ENCODE measurements at regions not wholly inside any gene's neighbourhood (a gene's known extent, or its start where the extent isn't known, plus 50 kb on each side); places are given as distances from the start of the nearest gene placed in this dataset.

DNA sequence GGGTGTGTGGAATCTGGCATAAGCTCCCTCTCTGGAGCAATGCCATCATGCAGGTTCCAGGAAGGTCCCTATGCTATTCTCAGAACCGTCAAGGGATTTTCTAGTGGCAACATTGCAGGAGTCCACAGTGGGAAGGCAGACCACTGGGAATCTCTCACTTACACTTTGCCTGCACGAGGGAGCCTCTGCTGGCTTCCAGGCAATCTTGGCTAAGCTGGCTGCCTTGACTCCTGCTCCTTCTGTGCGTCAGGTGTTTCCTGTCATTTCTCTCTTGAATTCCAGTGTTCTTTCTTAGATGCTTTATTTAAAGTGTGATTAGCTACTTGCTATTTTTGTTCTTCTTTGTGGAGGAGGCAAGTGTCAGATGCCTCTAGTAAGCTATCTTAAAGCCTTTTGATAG, 414.0 kb upstream of the ATP2B1 start:
- POLR2A ChIA-PET: no interaction called here
- H3K4me1 Mint-ChIP-seq: no peaks in the 10 kb centered on the region
- ATAC-seq (ENCODE audit: low read depth): no peak
- peaks cover 19% of the 10 kb centered on the region for H3K9me3 Mint-ChIP-seq
- DNase-seq: no peak
- no peak overlapping the region for H3K4me3 Mint-ChIP-seq
- H3K36me3 Mint-ChIP-seq: peaks cover 4% of the 10 kb centered on the region
- no peak overlapping the region for H3K27ac Mint-ChIP-seq
- H3K27me3 Mint-ChIP-seq: peaks cover 7% of the 10 kb centered on the region

GRCh38 chr12:90120627-90121026, 412.0 kb upstream of the ATP2B1 start:
- Mint-ChIP-seq H3K27ac (no peak overlapping the region), H3K9me3 (peaks cover 21% of the 10 kb centered on the region), H3K36me3 (peaks cover 4% of the 10 kb centered on the region), H3K4me1 (no peaks in the 10 kb centered on the region), H3K4me3 (no peak overlapping the region), H3K27me3 (peaks cover 2% of the 10 kb centered on the region)
- POLR2A ChIA-PET: no interaction called here
- no peak for ATAC-seq (ENCODE audit: low read depth)
- DNase-seq: no peak

- ATAC-seq (ENCODE audit: low read depth): no peak
- POLR2A ChIA-PET: no interaction called here
- no peaks in the 10 kb centered on the region for H3K36me3 Mint-ChIP-seq
- H3K4me1 Mint-ChIP-seq: no peaks in the 10 kb centered on the region
- no peak for DNase-seq
- no peak overlapping the region for H3K27ac Mint-ChIP-seq
- no peak overlapping the region for H3K4me3 Mint-ChIP-seq
- no peaks in the 10 kb centered on the region for H3K27me3 Mint-ChIP-seq
- H3K9me3 Mint-ChIP-seq: peaks cover 2% of the 10 kb centered on the region
Observed at GRCh38 chr12:90112666-90113065, 404.0 kb upstream of the ATP2B1 start.

DNA sequence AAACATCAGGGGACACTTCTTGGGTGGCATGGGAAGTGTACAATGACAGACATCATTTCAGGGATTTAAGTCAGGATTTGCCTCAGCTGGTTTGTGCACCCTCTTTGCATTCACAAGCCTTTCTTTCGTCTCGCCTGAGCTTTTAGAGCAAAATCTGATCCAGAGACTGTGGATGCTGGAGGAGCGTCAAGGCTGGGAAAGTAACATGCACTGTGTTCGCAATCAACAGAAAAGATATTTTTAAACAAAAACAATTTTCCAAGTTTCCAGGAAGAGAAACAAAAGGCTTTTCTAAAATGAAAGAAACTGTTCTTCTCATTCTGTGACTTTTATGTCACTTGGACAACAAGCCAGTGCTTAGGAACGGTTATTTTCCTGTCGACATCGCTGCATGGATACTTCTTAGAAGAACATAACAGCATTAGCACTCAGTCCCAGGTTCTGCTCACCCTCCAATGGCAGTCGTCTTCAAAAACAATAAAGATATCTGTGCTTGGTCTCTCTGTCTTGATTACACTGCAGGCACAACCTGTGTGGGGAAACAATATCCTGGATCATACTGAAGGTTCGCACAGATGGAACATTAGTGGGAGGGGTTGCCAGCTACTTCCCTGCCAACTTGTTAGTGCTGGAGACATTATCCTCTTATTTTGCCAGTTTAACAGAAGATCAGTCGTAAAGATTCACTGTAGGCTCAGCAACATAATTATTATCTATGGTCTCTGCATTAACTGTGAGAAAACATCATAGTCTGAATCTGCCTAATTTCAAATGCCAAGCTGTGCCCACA, 403.3 kb upstream of the ATP2B1 start:
- Mint-ChIP-seq H3K27me3 (no peaks in the 10 kb centered on the region), H3K27ac (no peak overlapping the region), H3K4me1 (no peaks in the 10 kb centered on the region), H3K4me3 (no peak overlapping the region), H3K36me3 (no peaks in the 10 kb centered on the region), H3K9me3 (peaks cover 2% of the 10 kb centered on the region)
- POLR2A ChIA-PET: no interaction called here
- ATAC-seq (ENCODE audit: low read depth): no peak
- DNase-seq: no peak

DNA sequence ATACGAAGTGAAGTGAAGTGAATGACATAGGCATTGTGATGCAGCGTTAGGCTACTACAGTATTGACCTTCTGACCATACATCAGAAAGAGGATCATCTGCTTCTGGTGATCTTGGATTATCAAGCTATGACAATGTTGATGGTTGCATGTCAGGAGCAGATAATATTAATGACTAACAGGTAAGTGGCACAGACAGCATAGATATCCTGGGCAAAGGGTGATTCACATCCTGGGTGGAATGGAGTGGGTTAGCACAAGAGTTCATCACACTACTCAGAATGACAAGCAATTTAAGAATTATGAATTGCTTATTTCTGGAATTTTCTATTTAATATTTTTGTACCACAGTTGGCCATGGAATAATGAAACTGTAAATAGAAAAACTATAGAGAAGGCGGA, 397.9 kb upstream of the ATP2B1 start:
- ATAC-seq (ENCODE audit: low read depth): no peak
- peaks cover 11% of the 10 kb centered on the region for H3K27me3 Mint-ChIP-seq
- H3K4me3 Mint-ChIP-seq: no peak overlapping the region
- H3K4me1 Mint-ChIP-seq: peaks cover 4% of the 10 kb centered on the region
- no peaks in the 10 kb centered on the region for H3K9me3 Mint-ChIP-seq
- no peak overlapping the region for H3K27ac Mint-ChIP-seq
- DNase-seq: no peak
- no peaks in the 10 kb centered on the region for H3K36me3 Mint-ChIP-seq
- POLR2A ChIA-PET: no interaction called here

DNA sequence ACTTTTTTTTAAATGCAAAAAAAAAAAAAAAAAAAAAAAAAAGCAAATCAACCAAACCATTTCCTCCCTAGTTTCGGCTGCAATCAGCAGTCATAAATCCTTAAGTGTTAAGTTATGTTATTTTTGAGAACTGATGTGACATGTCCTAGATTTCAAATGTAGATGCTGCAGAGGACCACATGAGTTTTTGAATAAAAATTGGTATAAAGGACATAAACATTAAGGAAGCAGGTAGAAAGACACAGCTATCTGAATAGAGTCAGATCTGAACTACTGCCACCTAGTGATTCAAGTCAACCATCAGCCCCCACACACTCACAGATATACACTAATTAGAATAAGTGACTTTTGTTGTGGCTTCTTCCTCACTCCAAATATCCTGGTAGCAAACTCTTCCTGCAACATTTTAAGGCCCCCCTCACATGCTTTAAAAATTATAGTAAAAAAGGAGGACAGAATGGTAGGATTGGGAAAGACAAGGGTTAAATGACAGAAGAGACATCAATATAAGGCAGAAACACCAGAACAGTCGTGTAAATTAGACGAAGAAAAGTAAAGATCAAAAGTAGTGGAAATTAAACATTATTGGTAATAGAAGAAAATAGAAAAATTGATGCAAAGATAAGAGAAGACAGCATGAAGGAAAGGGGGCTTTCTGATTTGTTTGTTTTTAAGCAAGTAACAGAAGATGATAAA, 394.5 kb upstream of the ATP2B1 start:
- ATAC-seq (ENCODE audit: low read depth) (peak; percentile 63), DNase-seq (no peak)
- POLR2A ChIA-PET: no interaction called here
- Mint-ChIP-seq H3K4me1 (peaks cover 6% of the 10 kb centered on the region), H3K4me3 (peak overlapping the region; percentile 28), H3K27ac (no peak overlapping the region), H3K36me3 (no peaks in the 10 kb centered on the region), H3K27me3 (peaks cover 11% of the 10 kb centered on the region), H3K9me3 (no peaks in the 10 kb centered on the region)

GRCh38 chr12:90100579-90100978, 391.9 kb upstream of the ATP2B1 start:
- no peak for ATAC-seq (ENCODE audit: low read depth)
- Mint-ChIP-seq H3K36me3 (no peaks in the 10 kb centered on the region), H3K27ac (no peak overlapping the region), H3K27me3 (peaks cover 8% of the 10 kb centered on the region), H3K9me3 (no peaks in the 10 kb centered on the region), H3K4me3 (no peak overlapping the region), H3K4me1 (peaks cover 8% of the 10 kb centered on the region)
- POLR2A ChIA-PET: no interaction called here
- no peak for DNase-seq

GRCh38 chr12:90099288-90099687, 390.6 kb upstream of the ATP2B1 start:
- no peaks in the 10 kb centered on the region for H3K36me3 Mint-ChIP-seq
- ATAC-seq (ENCODE audit: low read depth): no peak
- POLR2A ChIA-PET: interaction anchor here (1.4 kb wide), 1 partner anchor 390 kb away, joined by 4 read pairs; the partner anchor contains the start of gene ATP2B1
- no peaks in the 10 kb centered on the region for H3K9me3 Mint-ChIP-seq
- peaks cover 8% of the 10 kb centered on the region for H3K4me1 Mint-ChIP-seq
- H3K27ac Mint-ChIP-seq: no peak overlapping the region
- H3K27me3 Mint-ChIP-seq: peaks cover 5% of the 10 kb centered on the region
- no peak overlapping the region for H3K4me3 Mint-ChIP-seq
- DNase-seq: no peak

DNA sequence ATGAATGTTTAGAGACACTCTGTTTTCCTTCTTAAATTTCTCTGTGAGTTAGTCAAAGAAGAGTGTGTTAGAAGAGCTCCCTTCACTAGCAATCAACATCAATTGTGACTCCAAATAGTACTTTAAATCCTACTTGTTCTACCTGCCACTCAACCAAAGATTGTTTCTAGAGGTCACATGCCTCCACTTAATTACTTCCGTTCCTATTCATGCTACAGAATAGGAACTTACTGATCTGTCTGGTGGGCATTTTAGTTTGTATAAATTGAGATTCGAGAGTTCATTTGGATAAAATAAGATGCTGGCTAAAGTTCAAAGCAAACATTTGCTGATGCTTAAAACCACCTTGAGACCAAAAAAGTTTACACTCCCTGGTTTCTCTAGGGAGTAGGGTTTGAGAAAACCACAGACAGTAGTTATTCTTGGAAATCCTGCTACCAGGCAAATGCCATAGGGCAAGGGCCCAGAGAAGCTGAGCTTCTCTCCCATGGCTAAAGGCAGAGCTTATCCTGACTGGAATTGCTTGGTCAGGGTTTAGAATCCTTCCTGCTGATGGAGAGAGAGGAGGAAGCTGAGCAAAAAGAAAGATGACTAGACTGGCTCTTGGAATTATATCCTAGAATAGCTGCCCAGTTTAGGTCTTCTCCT, 389.6 kb upstream of the ATP2B1 start:
- no peaks in the 10 kb centered on the region for H3K9me3 Mint-ChIP-seq
- H3K27me3 Mint-ChIP-seq: no peaks in the 10 kb centered on the region
- ATAC-seq (ENCODE audit: low read depth): no peak
- H3K4me3 Mint-ChIP-seq: no peak overlapping the region
- POLR2A ChIA-PET: interaction anchor here (1.4 kb wide), 1 partner anchor 389 kb away, joined by 4 read pairs; the partner anchor contains the start of gene ATP2B1
- DNase-seq: no peak
- H3K4me1 Mint-ChIP-seq: peaks cover 8% of the 10 kb centered on the region
- H3K27ac Mint-ChIP-seq: no peak overlapping the region
- no peaks in the 10 kb centered on the region for H3K36me3 Mint-ChIP-seq

DNA sequence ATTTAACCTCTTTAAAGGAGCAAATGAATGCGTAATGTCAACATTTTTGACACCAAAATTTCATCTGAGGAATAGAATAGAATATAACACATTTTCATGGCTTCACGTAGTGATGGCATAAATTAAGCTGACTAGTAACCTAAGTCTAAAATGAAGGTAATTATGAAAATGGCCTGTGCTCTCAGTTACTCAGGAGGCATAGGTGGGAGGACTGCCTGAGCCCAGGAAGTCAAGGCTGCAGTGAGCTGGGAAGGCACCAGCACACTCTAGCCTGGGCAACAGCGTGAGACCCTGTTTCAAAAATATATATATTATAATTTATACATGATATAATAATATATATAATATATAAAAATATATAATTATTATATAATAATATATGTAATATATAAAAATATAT, 383.2 kb upstream of the ATP2B1 start:
- no peak overlapping the region for H3K4me3 Mint-ChIP-seq
- ATAC-seq (ENCODE audit: low read depth) (peak; percentile 36), DNase-seq (no peak)
- no peak overlapping the region for H3K27ac Mint-ChIP-seq
- H3K4me1 Mint-ChIP-seq: peaks cover 4% of the 10 kb centered on the region
- POLR2A ChIA-PET: no interaction called here
- H3K36me3 Mint-ChIP-seq: peaks cover 2% of the 10 kb centered on the region
- H3K9me3 Mint-ChIP-seq: peaks cover 1% of the 10 kb centered on the region
- no peaks in the 10 kb centered on the region for H3K27me3 Mint-ChIP-seq

DNA sequence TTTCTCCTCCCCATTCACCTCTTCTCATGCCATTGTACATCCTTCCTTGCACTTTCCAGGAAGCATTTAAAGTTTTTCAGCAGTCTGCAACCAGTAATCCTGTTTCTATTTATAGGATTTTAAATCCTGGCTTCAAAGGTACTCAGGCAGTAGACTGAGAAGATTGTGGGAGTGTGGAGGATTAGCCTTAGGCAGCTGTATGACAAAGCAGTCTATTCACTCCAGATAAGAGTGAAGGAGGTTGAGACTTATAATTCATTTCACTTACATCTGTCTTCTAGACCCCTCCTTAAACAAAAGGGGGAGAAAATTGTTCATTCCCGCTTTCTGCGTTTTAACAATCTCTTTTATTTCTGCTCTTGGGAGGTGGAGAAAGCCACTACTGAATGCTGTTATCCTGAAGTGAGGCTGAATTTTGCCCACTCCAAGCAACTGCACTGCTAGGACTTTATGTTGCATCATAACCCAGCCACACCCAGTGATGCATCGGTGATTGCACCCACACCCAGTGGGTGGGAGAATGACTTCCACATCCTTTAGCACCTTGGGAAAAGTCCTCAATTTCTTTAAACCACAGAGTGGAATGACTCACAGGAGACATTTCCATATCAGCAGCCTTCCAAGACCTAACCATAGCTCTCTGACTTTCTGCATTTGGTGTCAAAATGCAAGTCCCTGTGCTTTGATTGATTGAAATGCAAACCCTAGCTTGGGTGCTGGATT, 382.5 kb upstream of the ATP2B1 start:
- Mint-ChIP-seq H3K27ac (no peak overlapping the region), H3K9me3 (peaks cover 1% of the 10 kb centered on the region), H3K27me3 (no peaks in the 10 kb centered on the region), H3K36me3 (peaks cover 2% of the 10 kb centered on the region), H3K4me1 (peaks cover 4% of the 10 kb centered on the region), H3K4me3 (no peak overlapping the region)
- POLR2A ChIA-PET: interaction anchor here (0.6 to 1.7 kb wide), 2 partner anchors 382 to 1043 kb away, joined by 3 to 4 read pairs; partner anchors contain the start of gene ATP2B1
- DNase-seq: no peak
- no peak for ATAC-seq (ENCODE audit: low read depth)

DNA sequence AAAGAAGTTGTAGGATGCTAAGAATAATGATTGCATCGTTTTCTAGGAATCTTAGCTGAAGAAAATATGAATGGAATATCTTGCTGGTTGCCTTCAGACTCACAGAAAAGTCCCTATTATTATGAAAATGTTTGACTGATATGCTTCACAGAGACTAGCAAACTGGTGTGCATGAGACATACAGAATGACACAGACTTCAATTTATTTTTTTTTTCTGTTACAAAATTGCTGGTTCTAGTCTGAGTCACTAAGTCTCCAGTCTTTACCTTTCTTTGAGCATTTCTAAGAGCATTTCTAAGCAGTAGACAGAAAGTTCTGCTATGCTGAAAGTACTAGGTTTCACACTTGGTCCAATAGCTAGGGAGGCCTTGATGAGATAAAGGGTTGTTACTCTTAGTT, 377.6 kb upstream of the ATP2B1 start:
- Mint-ChIP-seq H3K27me3 (no peaks in the 10 kb centered on the region), H3K36me3 (peaks cover 2% of the 10 kb centered on the region), H3K9me3 (peaks cover 1% of the 10 kb centered on the region), H3K4me1 (peaks cover 2% of the 10 kb centered on the region), H3K27ac (no peak overlapping the region), H3K4me3 (no peak overlapping the region)
- no peak for ATAC-seq (ENCODE audit: low read depth)
- no peak for DNase-seq
- POLR2A ChIA-PET: no interaction called here

- no peak for ATAC-seq (ENCODE audit: low read depth)
- Mint-ChIP-seq H3K4me1 (peaks cover 2% of the 10 kb centered on the region), H3K4me3 (no peak overlapping the region), H3K27ac (no peak overlapping the region), H3K27me3 (no peaks in the 10 kb centered on the region), H3K9me3 (peaks cover 1% of the 10 kb centered on the region), H3K36me3 (peaks cover 2% of the 10 kb centered on the region)
- DNase-seq: no peak
- POLR2A ChIA-PET: no interaction called here
Observed at GRCh38 chr12:90085494-90086274, 377.0 kb upstream of the ATP2B1 start.
